Ishikawa (cell line): ENCODE measurements at regions not wholly inside any gene's neighbourhood (a gene's known extent, or its start where the extent isn't known, plus 50 kb on each side); places are given as distances from the start of the nearest gene placed in this dataset.

Source experiments
- EP300 ChIP-seq: IDR thresholded peaks from 2 replicates; pipeline ENCODE4 v1.6.1; 2012; ENCODE audit warnings: borderline replicate concordance
- NFIC ChIP-seq: IDR thresholded peaks from 2 replicates; pipeline ENCODE4 v1.6.1; 2012
- USF1 ChIP-seq: IDR thresholded peaks from 2 replicates; pipeline ENCODE4 v1.6.1; 2012
- YY1 ChIP-seq: IDR thresholded peaks from 2 replicates; pipeline ENCODE4 v1.6.1; 2012; ENCODE audit warnings: low read depth

GRCh38 chr4:129578336-129578735 lies 482.4 kb downstream of the C4orf33 start:
- TF ChIP-seq YY1 = no peak
- TF ChIP-seq USF1 = no peak
- no peak for TF ChIP-seq NFIC
- TF ChIP-seq EP300 = no peak
